GM12875 (cell line): ENCODE measurements at regions not wholly inside any gene's neighbourhood (a gene's known extent, or its start where the extent isn't known, plus 50 kb on each side); places are given as distances from the start of the nearest gene placed in this dataset.

Experiments
- H3K4me3 ChIP-seq: one replicate; pipeline ENCODE4 v1.5.1; 2011; ENCODE audit warnings: low read depth, low read length, control low read depth
- CTCF ChIP-seq: IDR thresholded peaks from 2 replicates; pipeline ENCODE4 v1.5.1; 2011; ENCODE audit warnings: low read depth, mild to moderate bottlenecking, control low read depth, inconsistent platforms, low read length, moderate library complexity, borderline replicate concordance; ENCODE audit not compliant: insufficient read depth

- TF ChIP-seq CTCF = no peak
- no peak overlapping the region for H3K4me3 ChIP-seq
Observed at GRCh38 chr14:101474563-101475455, 86.5 kb upstream of the DIO3 start.

GRCh38 chr14:101475456-101476257 lies 85.6 kb upstream of the DIO3 start:
- no peak overlapping the region for H3K4me3 ChIP-seq
- no peak for TF ChIP-seq CTCF

- no peak for TF ChIP-seq CTCF
- no peak overlapping the region for H3K4me3 ChIP-seq
Observed at GRCh38 chr14:101476258-101476915, 84.9 kb upstream of the DIO3 start.

GRCh38 chr14:101476916-101477553 lies 84.3 kb upstream of the DIO3 start:
- no peak overlapping the region for H3K4me3 ChIP-seq
- TF ChIP-seq CTCF = no peak

GRCh38 chr14:101477648-101478047 lies 83.6 kb upstream of the DIO3 start:
- no peak for TF ChIP-seq CTCF
- H3K4me3 ChIP-seq = no peak overlapping the region

- TF ChIP-seq CTCF = no peak
- H3K4me3 ChIP-seq = no peak overlapping the region
Observed at GRCh38 chr14:101478096-101478495, 83.2 kb upstream of the DIO3 start.
